Heart left ventricle (tissue), 16 donors: ENCODE measurements at regions not wholly inside any gene's neighbourhood (a gene's known extent, or its start where the extent isn't known, plus 50 kb on each side); places are given as distances from the start of the nearest gene placed in this dataset.

Experiments
- ATAC-seq, 4 donors: fragments of 200-7000 bp; cut with Tn5 transposase; one replicate each; pipeline ENCODE4 v1.9.1; 2020 to 2022; ENCODE audit warnings: moderate library complexity in 4 of 4, mild to moderate bottlenecking in 3 of 4, moderate number of reproducible peaks in 1 of 4
- DNase-seq, 5 donors: peaks; one replicate each; pipeline ENCODE4 v3.0.0-alpha.2; 2020
- H3K27ac ChIP-seq, 12 donors: fragments of 200-600 bp; sonication (generic) in 4 of 12; one replicate each; pipeline versions ENCODE4 v1.5.0 to v1.8.0; 2016 to 2022; ENCODE audit warnings: mild to moderate bottlenecking in 2 of 12
- H3K27me3 ChIP-seq, 9 donors: fragments of 200-600 bp; sonication (generic) in 2 of 9; one replicate each; pipeline versions ENCODE4 v1.5.1 to v1.8.0; 2016 to 2022; ENCODE audit warnings: mild to moderate bottlenecking in 3 of 9
- H3K36me3 ChIP-seq, 9 donors: fragments of 200-600 bp; sonication (generic) in 2 of 9; one replicate each; pipeline versions ENCODE4 v1.5.0 to v1.8.0; 2018 to 2022; ENCODE audit warnings: mild to moderate bottlenecking in 2 of 9
- H3K4me1 ChIP-seq, 12 donors: fragments of 200-600 bp; sonication (generic) in 4 of 12; one replicate each; pipeline versions ENCODE4 v1.5.0 to v1.8.0; 2016 to 2022; ENCODE audit warnings: mild to moderate bottlenecking in 3 of 12
- H3K4me3 ChIP-seq, 12 donors: fragments of 200-600 bp; sonication (generic) in 4 of 12; one replicate each; pipeline versions ENCODE4 v1.5.0 to v1.8.0; 2017 to 2022; ENCODE audit warnings: mild to moderate bottlenecking in 9 of 12, moderate library complexity in 4 of 12
- H3K9me3 ChIP-seq, 12 donors: fragments of 200-600 bp; sonication (generic) in 4 of 12; one replicate each; pipeline versions ENCODE4 v1.5.0 to v1.8.0; 2016 to 2022; ENCODE audit warnings: mild to moderate bottlenecking in 1 of 12
- POLR2A ChIP-seq, 2 donors: fragments of 450-650 bp; IDR thresholded peaks; one replicate each; pipeline ENCODE4 v1.6.1; 2017; ENCODE audit warnings: antibody characterized with exemption in 2 of 2, mild to moderate bottlenecking in 2 of 2, moderate library complexity in 2 of 2
- WGBS, 4 donors: extraction: QIAGEN DNeasy Blood & Tissue Kit in 2 of 4; methylation state at CpG; one replicate each; pipeline versions ENCODE4 v1.1.5 to v1.1.7; 2013 to 2018; 5-methylcytosine and 5-hydroxymethylcytosine counted together
- intact Hi-C, 10 donors: fragments of 100-400 bp; cut with DNase I; formaldehyde crosslinking; loops; one replicate each; pipeline versions ENCODE4 v1.11.1 to v1.14.2; 2022
- TF ChIP-seq, protein P1 (sequence below), 12 donors: fragments of 200-600 bp; sonication (generic) in 4 of 12; IDR thresholded peaks; one replicate each; pipeline versions ENCODE4 v1.5.0 to v1.8.0; 2018 to 2022; ENCODE audit warnings: antibody characterized with exemption in 12 of 12, mild to moderate bottlenecking in 5 of 12
- donor health status: ischemic (EF 13 %, LVEDD 7.1; RV severe dilation, severe dysfunction).
- donor health status: healthy with polysubstance abuse.
- donor health status: DM: no; HTN: yes; CAD: no.
- donor health status: DM: no; HTN: no; CAD: no.
- donor health status: ischemic (EF 25% LVEDD 6.9; RV normal size, moderate dysfunction).
- donor health status: ischemic (EF 25% LVEDD 5.7; RV mildly dilated, moderate dysfunction).
- donor health status: healthy.
- donor health status: DM: yes; HTN: yes; CAD: no.
- donor health status: ischemic (EF 35%, LVEDD 5.7; RV mildly dilated, moderate dysfunction).
- donor health status: nonischemic (EF 11% LVEDD 7.7; RV severe dilation, severe dysfunction).
- donor health status: DM: yes; HTN: yes; CAD: no.
- donor health status: PGD.
- donor health status: ischemic (EF 29% LVEDD 5.4; RV normal size, mild dysfunction).
- donor health status: nonischemic (EF 23%, LVEDD 6.1; RV moderate dilation, normal function).

DNA sequence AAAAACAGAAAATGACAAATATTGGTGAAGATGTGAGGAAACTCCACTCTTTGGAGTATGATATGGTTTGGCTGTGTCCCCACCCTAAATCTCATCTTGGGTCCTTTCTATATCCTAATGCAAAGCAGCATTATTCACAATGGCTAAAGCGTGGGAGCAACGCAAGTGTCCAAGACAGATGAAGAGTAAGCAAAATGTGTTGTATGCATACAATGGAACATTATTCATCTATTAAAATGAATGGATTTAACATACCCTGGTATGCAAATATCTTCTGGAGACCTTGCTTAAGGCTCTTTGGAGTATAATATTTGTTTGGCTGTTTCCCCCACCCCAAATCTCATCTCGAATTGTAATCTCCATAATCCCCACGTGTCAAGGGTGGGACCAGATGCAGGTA lies 839.8 kb upstream of the POM121L12 start:
- Histone ChIP-seq H3K36me3 (no peaks in the 10 kb centered on the region), H3K4me3 (no peak overlapping the region), H3K27me3 (no peaks in the 10 kb centered on the region), H3K4me1 (no peaks in the 10 kb centered on the region), H3K9me3 (peaks cover 0 to 6% (median 0%) of the 10 kb centered on the region in 12 donors), H3K27ac (no peak overlapping the region)
- intact Hi-C loops = no loop called here
- ATAC-seq = no peak
- WGBS, 4 donors = 63 to 80% (median 67%) methylated on average over 4 of the region's 4 CpGs
- TF ChIP-seq, protein P1, sequence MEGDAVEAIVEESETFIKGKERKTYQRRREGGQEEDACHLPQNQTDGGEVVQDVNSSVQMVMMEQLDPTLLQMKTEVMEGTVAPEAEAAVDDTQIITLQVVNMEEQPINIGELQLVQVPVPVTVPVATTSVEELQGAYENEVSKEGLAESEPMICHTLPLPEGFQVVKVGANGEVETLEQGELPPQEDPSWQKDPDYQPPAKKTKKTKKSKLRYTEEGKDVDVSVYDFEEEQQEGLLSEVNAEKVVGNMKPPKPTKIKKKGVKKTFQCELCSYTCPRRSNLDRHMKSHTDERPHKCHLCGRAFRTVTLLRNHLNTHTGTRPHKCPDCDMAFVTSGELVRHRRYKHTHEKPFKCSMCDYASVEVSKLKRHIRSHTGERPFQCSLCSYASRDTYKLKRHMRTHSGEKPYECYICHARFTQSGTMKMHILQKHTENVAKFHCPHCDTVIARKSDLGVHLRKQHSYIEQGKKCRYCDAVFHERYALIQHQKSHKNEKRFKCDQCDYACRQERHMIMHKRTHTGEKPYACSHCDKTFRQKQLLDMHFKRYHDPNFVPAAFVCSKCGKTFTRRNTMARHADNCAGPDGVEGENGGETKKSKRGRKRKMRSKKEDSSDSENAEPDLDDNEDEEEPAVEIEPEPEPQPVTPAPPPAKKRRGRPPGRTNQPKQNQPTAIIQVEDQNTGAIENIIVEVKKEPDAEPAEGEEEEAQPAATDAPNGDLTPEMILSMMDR (IDR thresholded peaks at IDR 0.05) = no peak
- TF ChIP-seq POLR2A (IDR thresholded peaks at IDR 0.05) = no peak
- no peak for DNase-seq

DNA sequence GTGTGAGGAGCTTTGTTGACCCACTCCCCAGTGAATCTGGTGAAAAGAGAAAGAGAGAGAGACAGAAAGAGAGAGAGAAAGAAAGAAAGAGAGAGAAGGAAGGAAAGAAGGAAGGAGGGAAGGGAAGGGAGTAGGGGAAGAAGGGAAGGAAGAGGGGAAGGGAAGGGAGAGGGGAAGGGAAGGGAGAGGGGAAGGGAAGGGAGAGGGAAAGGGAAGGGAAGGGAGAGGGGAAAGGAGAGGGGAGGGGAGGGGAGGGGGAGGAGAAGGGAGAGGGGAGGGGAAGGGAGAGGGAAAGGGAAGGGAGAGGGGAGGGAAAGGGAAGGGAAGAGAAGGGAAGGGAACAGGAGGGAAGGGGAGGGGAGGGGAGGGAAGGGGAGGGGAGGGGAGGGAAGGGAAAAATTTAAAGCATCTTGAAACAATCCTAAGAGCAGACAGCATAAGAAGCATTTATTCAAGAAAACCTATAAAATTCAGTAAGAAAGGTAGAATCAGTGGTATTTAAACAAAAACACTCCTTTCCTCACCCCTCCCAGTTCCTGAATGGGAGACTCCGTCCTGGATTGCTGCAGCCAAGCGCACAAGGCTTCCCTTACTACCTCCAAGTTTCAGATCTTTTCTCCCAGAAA lies 846.2 kb upstream of the POM121L12 start:
- WGBS, 4 donors = 68 to 87% (median 74%) methylated on average over 2 of the region's 2 CpGs
- ATAC-seq (no peak), DNase-seq (no peak)
- Histone ChIP-seq H3K36me3 (no peaks in the 10 kb centered on the region), H3K4me3 (no peak overlapping the region), H3K9me3 (peaks cover 0 to 11% (median 2%) of the 10 kb centered on the region in 12 donors), H3K4me1 (no peaks in the 10 kb centered on the region), H3K27me3 (no peaks in the 10 kb centered on the region), H3K27ac (no peak overlapping the region)
- TF ChIP-seq, protein P1 (IDR thresholded peaks at IDR 0.05) = no peak
- no peak for TF ChIP-seq POLR2A (IDR thresholded peaks at IDR 0.05)
- intact Hi-C loops = no loop called here

DNA sequence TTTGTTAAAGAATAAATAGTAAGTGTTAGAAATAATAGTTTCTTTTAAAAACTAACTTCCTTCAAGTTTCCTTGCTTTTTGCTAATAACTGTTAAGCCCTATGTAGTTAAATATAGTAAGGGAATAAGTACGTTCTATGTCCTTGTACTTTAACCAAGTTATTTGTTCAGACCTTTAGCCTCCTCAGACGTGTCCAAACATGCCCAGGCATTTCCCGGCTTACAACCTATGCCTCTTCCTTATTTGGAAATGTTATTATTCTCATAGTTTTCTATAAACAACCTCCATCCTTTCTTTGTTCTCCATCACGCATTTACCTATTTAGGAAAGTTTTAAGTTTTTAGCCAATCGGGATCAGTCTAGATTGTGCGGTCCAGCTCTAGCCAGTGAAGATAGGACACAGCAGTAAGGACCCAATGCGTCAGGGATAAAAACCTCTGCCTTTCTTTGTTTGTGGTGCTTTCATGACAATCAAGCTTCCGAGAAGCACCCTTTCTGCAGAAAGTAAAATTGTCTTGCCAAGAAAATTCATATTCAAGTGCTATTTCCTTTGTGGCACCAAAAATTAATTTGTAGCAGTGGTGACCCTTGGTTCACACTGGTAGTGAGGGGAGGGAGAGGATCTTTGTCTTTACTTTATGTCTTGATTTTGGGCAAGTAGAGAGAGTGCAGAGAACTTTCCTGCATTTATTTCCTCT lies 851.3 kb upstream of the POM121L12 start:
- no peaks in the 10 kb centered on the region for H3K36me3 ChIP-seq
- DNase-seq (no peak), ATAC-seq (no peak)
- WGBS, 4 donors = 79 to 86% (median 82%) methylated on average over 8 of the region's 8 CpGs
- no peaks in the 10 kb centered on the region for H3K27me3 ChIP-seq
- peaks cover 0 to 11% (median 2%) of the 10 kb centered on the region in 12 donors for H3K9me3 ChIP-seq
- intact Hi-C loops = no loop called here
- H3K27ac ChIP-seq = no peak overlapping the region
- H3K4me1 ChIP-seq = no peaks in the 10 kb centered on the region
- TF ChIP-seq, protein P1 (IDR thresholded peaks at IDR 0.05) = no peak
- TF ChIP-seq POLR2A (IDR thresholded peaks at IDR 0.05) = no peak
- H3K4me3 ChIP-seq = no peak overlapping the region

DNA sequence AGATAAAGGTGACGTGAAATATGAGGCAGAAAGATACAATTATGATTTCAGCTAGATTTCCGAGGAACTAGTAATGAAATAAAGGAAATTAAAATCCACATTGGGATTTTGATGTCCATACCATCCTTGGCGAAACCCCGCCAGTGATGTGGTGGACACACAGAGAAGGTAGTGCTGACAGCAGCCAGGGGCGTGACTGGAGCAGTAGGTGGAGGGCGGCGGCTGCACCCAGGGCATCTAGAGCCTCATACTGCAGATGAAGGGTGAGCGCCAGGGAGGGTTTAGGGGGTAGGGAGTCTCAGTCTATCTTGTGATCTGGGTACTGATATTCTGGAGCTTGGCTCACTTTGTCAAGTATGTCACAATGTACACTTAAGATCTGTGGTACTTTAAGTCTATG lies 855.5 kb upstream of the POM121L12 start:
- H3K9me3 ChIP-seq = peaks cover 0 to 10% (median 0%) of the 10 kb centered on the region in 12 donors
- intact Hi-C loops = no loop called here
- DNase-seq (no peak), ATAC-seq (no peak)
- H3K4me3 ChIP-seq = no peak overlapping the region
- WGBS, 4 donors = 83 to 88% (median 85%) methylated on average over 8 of the region's 8 CpGs
- TF ChIP-seq, protein P1 (IDR thresholded peaks at IDR 0.05) = no peak
- TF ChIP-seq POLR2A (IDR thresholded peaks at IDR 0.05) = no peak
- no peaks in the 10 kb centered on the region for H3K4me1 ChIP-seq
- H3K27ac ChIP-seq = no peak overlapping the region
- no peaks in the 10 kb centered on the region for H3K36me3 ChIP-seq
- H3K27me3 ChIP-seq = no peaks in the 10 kb centered on the region
